HG03558 (cell line): ENCODE measurements at regions not wholly inside any gene's neighbourhood (a gene's known extent, or its start where the extent isn't known, plus 50 kb on each side); places are given as distances from the start of the nearest gene placed in this dataset.
"Not testable (repeated sequence)": the region's sequence is repeated elsewhere in the genome, so short reads cannot be mapped to it uniquely, and the experiment has no call there.

Experiments
- ATAC-seq: cut with Tn5 transposase; IDR thresholded peaks from one replicate; pipeline ENCODE4 v1.9.1; 2021; ENCODE audit warnings: moderate number of reproducible peaks; ENCODE audit not compliant: unreplicated experiment; ENCODE audit errors: extremely low read depth

DNA sequence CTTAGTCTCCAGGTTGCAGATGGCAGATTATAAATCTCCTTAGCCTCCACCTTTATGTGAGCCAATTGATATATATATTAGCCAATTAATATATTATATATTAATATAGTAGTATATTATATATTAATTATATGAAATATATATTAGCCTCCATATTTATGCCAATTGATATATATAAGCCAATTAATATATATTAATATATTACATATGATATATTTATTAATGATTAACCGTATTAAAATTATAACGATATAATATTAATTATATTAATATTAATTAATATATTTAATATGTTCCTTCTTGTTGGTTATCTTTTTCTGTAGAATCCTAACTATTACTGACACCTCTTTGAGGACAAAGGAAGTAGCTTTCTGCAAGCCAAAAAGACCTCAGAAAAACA, 972.5 kb downstream of the GBE1 start:
- ATAC-seq: no peak

- ATAC-seq: no peak
These were observed 975.6 kb downstream of the GBE1 start for GRCh38 chr3:80785875-80786274.

GRCh38 chr3:80785475-80785874, 976.0 kb downstream of the GBE1 start:
- ATAC-seq: no peak

- ATAC-seq: no peak
These were observed 990.4 kb downstream of the GBE1 start for GRCh38 chr3:80771085-80771484.

DNA sequence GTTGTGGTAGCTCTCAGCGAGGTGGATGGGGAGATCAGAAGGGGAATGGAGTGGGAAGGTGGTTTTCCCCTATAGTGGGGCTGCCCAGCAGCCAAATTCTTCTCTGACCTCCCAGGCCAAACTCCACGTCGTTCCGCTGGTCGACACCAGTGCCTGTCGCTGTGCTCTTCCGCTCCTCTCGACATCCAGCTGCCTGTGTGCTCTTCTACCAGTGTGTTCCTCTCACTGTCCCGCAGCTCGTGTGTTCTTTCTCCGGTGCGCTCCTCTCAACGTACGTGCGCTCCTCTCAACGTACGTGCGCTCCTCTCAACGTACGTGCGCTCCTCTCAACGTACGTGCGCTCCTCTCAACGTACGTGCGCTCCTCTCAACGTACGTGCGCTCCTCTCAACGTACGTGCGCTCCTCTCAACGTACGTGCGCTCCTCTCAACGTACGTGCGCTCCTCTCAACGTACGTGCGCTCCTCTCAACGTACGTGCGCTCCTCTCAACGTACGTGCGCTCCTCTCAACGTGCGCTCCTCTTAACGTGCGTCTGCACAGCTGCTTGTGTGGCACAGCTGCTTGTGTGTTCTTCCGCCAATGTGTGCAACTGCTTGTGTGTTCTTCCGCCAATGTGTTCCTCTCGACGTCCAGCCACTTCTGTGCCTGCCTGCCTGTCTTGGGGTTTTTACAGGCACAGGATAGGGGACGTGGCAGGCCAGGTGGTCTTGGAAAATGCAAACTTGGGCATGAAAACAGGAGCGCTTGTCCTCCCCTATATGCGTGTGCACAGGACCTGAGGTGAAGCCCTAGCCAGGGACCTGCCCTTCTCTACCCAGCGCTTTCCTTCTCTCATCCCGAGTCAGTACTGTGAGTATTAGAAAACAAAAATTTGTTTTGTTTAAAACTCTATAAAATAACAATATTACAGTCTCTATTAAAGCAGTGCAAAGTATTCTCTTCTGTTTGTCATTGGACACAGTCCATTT, 991.1 kb downstream of the GBE1 start:
- no peak for ATAC-seq

GRCh38 chr3:80769683-80770082, 991.8 kb downstream of the GBE1 start:
- ATAC-seq: no peak

GRCh38 chr3:80767604-80768003, 993.8 kb downstream of the GBE1 start:
- ATAC-seq: no peak

GRCh38 chr3:80754969-80755368, 987.2 kb upstream of the ROBO1 start:
- ATAC-seq: no peak

GRCh38 chr3:80753021-80753420, 985.2 kb upstream of the ROBO1 start:
- ATAC-seq: no peak

- no peak for ATAC-seq
These were observed 982.8 kb upstream of the ROBO1 start for GRCh38 chr3:80750637-80751036.

DNA sequence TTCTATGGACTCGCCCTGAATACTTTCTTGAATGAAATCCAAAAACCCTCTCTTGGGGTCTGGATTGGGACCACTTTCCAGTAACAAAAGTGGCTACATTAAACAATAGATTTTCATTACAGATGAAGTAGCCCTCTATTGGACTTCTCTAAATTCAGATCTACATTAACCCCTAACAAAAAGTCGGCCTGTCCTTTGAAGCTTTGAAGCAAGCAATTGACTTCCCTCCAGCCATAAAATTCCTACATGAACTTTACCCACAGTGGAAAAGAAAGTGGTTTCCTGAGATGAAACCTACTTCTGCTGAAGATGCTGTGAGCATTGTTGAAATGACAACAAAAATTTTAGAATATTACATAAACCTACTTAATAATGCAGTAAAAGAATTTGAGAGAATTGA, 967.1 kb upstream of the ROBO1 start:
- no peak for ATAC-seq

DNA sequence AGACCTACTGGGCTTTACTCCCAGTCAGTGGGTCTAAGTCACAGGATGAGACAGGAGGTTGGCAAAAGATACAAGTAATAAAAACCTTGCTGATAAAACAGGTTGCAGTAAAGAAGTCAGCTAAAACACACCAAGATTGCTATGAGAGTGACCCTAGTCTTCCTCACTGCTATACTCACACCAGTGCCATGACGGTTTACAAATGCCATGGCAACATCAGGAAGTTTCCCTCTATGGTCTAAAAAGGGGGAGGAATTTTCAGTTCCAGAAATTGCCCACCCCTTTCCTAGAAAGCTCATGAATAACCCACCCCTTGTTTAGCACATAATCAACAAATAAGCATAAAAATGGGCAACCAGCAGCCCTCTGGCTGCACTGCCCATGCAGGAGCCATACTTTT, 966.7 kb upstream of the ROBO1 start:
- ATAC-seq: no peak

DNA sequence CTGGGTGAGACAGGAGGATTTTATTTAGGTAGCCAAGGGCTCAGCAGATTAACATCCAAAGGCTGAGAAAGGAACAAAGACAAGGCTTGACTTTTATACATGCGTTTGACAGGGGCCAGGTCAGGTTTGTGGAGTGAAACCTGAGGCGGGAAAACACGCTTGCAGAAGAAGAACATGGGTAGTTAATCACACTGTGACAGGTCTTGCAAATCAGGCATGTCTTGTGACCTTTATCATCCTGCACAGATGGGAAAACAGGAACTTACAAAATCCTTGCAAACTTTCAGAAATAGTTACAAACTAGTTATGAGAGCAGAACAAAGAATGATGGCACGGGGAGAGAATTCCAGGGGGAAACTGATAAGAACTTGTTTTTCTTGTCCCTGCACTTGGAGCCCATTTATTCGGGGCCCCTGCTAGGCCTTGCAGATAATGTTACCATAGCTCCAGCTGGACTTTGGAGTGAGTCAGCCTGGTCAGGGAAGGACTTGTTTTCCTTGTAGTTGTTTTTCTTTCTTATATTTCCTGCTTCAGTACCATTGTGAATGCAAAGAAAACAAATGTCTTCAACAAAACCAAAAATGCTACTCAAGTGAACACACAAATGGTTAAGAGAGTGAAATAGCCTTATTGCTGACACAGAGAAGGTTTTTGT, 965.9 kb upstream of the ROBO1 start:
- ATAC-seq: no peak

- not testable (repeated sequence) for ATAC-seq
These were observed 959.8 kb upstream of the ROBO1 start for GRCh38 chr3:80727561-80727960.

GRCh38 chr3:80709597-80710322, 942.0 kb upstream of the ROBO1 start:
- ATAC-seq: not testable (repeated sequence)

GRCh38 chr3:80705290-80705689, 937.5 kb upstream of the ROBO1 start:
- no peak for ATAC-seq

DNA sequence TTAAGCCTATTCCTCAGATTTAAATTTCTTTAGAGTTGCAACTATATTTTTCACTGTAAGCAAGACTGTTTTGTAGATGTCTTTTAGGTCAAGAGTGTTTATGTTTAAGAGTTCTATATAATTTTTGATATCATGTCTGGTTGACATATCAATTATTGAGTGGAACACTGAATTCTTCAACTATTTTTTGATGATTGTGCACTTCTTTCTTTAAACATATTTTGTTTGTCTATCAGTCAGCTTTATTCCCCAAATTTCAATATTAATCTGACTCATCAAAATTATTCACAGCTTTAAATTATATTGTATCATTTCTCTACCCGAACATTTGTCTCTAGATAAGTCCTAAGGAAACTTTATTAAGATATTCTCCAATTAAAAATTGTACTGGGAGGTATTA, 933.6 kb upstream of the ROBO1 start:
- ATAC-seq: no peak

GRCh38 chr3:80697291-80697690, 929.5 kb upstream of the ROBO1 start:
- ATAC-seq: no peak

DNA sequence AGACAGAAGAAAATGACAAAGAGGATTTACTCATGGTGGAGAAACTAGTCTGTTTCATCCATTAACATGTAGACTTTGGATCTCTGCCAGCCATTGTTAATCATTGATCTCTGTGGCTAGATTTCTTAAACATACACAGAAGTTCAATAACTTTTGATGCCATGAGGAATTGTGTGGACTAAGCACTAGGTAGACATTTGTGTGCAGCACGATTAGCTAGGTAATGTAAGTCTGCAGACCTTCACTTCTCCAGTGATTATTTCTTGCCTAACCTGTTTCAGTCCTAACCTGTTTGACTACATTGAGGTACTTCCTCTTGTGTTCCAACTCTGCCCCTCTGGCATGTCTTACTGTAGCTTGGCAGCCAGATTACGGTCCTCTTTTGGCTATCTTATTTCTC, 928.5 kb upstream of the ROBO1 start:
- no peak for ATAC-seq

- no peak for ATAC-seq
These were observed 921.0 kb upstream of the ROBO1 start for GRCh38 chr3:80688814-80689213.

DNA sequence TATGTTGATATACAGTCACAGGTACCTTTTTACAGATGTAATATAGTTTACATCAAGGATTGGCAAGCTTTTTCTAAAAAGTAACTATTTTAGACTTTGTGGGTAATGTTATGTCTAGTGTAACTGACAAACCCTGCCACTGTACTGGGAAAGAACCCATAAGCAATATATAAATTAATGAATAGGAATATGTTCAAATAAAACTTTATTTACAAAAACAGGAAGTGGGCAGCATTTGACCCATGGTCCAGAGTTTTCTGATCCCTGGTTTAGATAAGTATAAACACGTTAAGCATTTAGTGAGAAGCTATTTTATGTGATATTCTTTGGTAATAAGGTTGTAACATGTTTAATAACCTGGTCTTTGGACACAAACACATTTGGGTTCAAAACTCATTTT, 915.2 kb upstream of the ROBO1 start:
- no peak for ATAC-seq
